Vagina (tissue), 2 donors: ENCODE measurements at regions not wholly inside any gene's neighbourhood (a gene's known extent, or its start where the extent isn't known, plus 50 kb on each side); places are given as distances from the start of the nearest gene placed in this dataset.

Source experiments
- POLR2A ChIP-seq, 2 donors: fragments of 450-650 bp; IDR thresholded peaks; one replicate each; pipeline ENCODE4 v1.6.1; 2017; ENCODE audit warnings: antibody characterized with exemption in 2 of 2, mild to moderate bottlenecking in 2 of 2, moderate library complexity in 2 of 2
- TF ChIP-seq, protein P1 (sequence below), 3 experiments: fragments of 450-650 bp in 2 of 3; fragments of 200-600 bp in 1 of 3; sonication (generic) in 1 of 3; IDR thresholded peaks; one replicate each; pipeline ENCODE4 v1.5.1; 2017 to 2019; ENCODE audit warnings: antibody characterized with exemption in 3 of 3, mild to moderate bottlenecking in 2 of 3, moderate library complexity in 2 of 3

DNA sequence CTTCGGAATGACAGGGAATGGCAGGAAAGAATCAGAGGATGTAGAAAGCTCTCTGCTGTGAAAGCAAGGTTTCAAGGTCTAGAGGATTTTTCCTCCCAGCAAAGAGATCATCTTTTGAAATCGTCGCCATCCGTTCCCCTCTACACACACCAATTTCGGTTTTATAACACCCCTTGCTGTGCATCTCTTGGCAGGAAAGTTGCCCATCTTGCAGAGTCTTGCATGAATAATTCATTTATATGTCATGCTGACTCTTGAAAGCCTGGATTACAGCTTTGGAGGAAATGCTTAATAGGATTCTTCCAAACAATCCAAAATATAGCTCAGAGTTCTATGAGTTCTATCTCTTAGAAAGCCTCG is 262.7 kb downstream of the CHL1 start:
- no peak for TF ChIP-seq POLR2A (IDR thresholded peaks at IDR 0.05)
- TF ChIP-seq, protein P1, sequence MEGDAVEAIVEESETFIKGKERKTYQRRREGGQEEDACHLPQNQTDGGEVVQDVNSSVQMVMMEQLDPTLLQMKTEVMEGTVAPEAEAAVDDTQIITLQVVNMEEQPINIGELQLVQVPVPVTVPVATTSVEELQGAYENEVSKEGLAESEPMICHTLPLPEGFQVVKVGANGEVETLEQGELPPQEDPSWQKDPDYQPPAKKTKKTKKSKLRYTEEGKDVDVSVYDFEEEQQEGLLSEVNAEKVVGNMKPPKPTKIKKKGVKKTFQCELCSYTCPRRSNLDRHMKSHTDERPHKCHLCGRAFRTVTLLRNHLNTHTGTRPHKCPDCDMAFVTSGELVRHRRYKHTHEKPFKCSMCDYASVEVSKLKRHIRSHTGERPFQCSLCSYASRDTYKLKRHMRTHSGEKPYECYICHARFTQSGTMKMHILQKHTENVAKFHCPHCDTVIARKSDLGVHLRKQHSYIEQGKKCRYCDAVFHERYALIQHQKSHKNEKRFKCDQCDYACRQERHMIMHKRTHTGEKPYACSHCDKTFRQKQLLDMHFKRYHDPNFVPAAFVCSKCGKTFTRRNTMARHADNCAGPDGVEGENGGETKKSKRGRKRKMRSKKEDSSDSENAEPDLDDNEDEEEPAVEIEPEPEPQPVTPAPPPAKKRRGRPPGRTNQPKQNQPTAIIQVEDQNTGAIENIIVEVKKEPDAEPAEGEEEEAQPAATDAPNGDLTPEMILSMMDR (IDR thresholded peaks at IDR 0.05): no peak
